ENCODE measurements at regions not wholly inside any gene's neighbourhood (a gene's known extent, or its start where the extent isn't known, plus 50 kb on each side); places are given as distances from the start of the nearest gene placed in this dataset.
"Not testable (repeated sequence)": the region's sequence is repeated elsewhere in the genome, so short reads cannot be mapped to it uniquely, and the experiment has no call there.

GRCh38 chr21:10363321-10363720 lies 158.1 kb upstream of the TPTE start:
- H2AFZ ChIP-seq (ENCODE audit: low read depth, low read length); H2AK5ac ChIP-seq (ENCODE audit: low read length, severe bottlenecking); H2BK12ac ChIP-seq (ENCODE audit: low read length in 2 of 2); H3K27ac ChIP-seq (ENCODE audit: low read length, poor library complexity, severe bottlenecking); H3K27me3 ChIP-seq (ENCODE audit: control insufficient read depth in 1 of 2, insufficient read depth in 1 of 2, low read length in 2 of 2); H3K4ac ChIP-seq (ENCODE audit: low read depth in 1 of 2, low read length in 2 of 2); H3K18ac ChIP-seq (ENCODE audit: low read depth in 1 of 2, low read length in 2 of 2); DNase-seq; H3K36me3 ChIP-seq (ENCODE audit: control insufficient read depth in 1 of 2, insufficient read depth in 2 of 2, low read depth in 1 of 2, low read length in 2 of 2); H4K8ac ChIP-seq (ENCODE audit: low read length); H3K14ac ChIP-seq (ENCODE audit: low read length in 2 of 2); H2BK120ac ChIP-seq (ENCODE audit: low read depth, low read length); H3K4me2 ChIP-seq (ENCODE audit: low read length, poor library complexity, severe bottlenecking); H4K91ac ChIP-seq (ENCODE audit: low read length); H2BK5ac ChIP-seq (ENCODE audit: low read depth, low read length, poor library complexity, severe bottlenecking); H2BK15ac ChIP-seq (ENCODE audit: low read depth, poor library complexity, severe bottlenecking); H3K79me1 ChIP-seq (replicated peaks; ENCODE audit: low read length, poor library complexity, severe bottlenecking); H3K23ac ChIP-seq (ENCODE audit: low read length in 2 of 2); H3K9ac ChIP-seq (ENCODE audit: low read length); H3K4me1 ChIP-seq (ENCODE audit: control insufficient read depth, insufficient read depth, low read depth, low read length); H3K4me3 ChIP-seq (ENCODE audit: insufficient read depth in 1 of 2, low read depth in 1 of 2, low read length in 2 of 2): not testable (repeated sequence)
- H3K9me3 ChIP-seq (ENCODE audit: control insufficient read depth, low read length) = peaks cover 35% of the 10 kb centered on the region

GRCh38 chr21:10366210-10366609 lies 155.2 kb upstream of the TPTE start:
- H4K8ac ChIP-seq (ENCODE audit: low read length); DNase-seq; H3K4me3 ChIP-seq (ENCODE audit: insufficient read depth in 1 of 2, low read depth in 1 of 2, low read length in 2 of 2); H3K14ac ChIP-seq (ENCODE audit: low read length in 2 of 2); H3K36me3 ChIP-seq (ENCODE audit: control insufficient read depth in 1 of 2, insufficient read depth in 2 of 2, low read depth in 1 of 2, low read length in 2 of 2); H2BK15ac ChIP-seq (ENCODE audit: low read depth, poor library complexity, severe bottlenecking); H3K4me1 ChIP-seq (ENCODE audit: control insufficient read depth, insufficient read depth, low read depth, low read length); H2AFZ ChIP-seq (ENCODE audit: low read depth, low read length); H3K27me3 ChIP-seq (ENCODE audit: control insufficient read depth in 1 of 2, insufficient read depth in 1 of 2, low read length in 2 of 2); H4K91ac ChIP-seq (ENCODE audit: low read length); H3K79me1 ChIP-seq (replicated peaks; ENCODE audit: low read length, poor library complexity, severe bottlenecking); H3K4ac ChIP-seq (ENCODE audit: low read depth in 1 of 2, low read length in 2 of 2); H2AK5ac ChIP-seq (ENCODE audit: low read length, severe bottlenecking); H3K4me2 ChIP-seq (ENCODE audit: low read length, poor library complexity, severe bottlenecking); H2BK12ac ChIP-seq (ENCODE audit: low read length in 2 of 2); H3K23ac ChIP-seq (ENCODE audit: low read length in 2 of 2); H2BK120ac ChIP-seq (ENCODE audit: low read depth, low read length); H2BK5ac ChIP-seq (ENCODE audit: low read depth, low read length, poor library complexity, severe bottlenecking); H3K27ac ChIP-seq (ENCODE audit: low read length, poor library complexity, severe bottlenecking); H3K9ac ChIP-seq (ENCODE audit: low read length); H3K18ac ChIP-seq (ENCODE audit: low read depth in 1 of 2, low read length in 2 of 2): not testable (repeated sequence)
- WGBS = 86% methylated on average over 3 of the region's 11 CpGs
- peaks cover 18% of the 10 kb centered on the region for H3K9me3 ChIP-seq (ENCODE audit: control insufficient read depth, low read length)

- not testable (repeated sequence) for H4K8ac ChIP-seq (ENCODE audit: low read length); H3K9ac ChIP-seq (ENCODE audit: low read length); H2AK5ac ChIP-seq (ENCODE audit: low read length, severe bottlenecking); H4K91ac ChIP-seq (ENCODE audit: low read length); H3K79me1 ChIP-seq (replicated peaks; ENCODE audit: low read length, poor library complexity, severe bottlenecking); H3K4me1 ChIP-seq (ENCODE audit: control insufficient read depth, insufficient read depth, low read depth, low read length); H3K4ac ChIP-seq (ENCODE audit: low read depth in 1 of 2, low read length in 2 of 2); DNase-seq; H3K4me2 ChIP-seq (ENCODE audit: low read length, poor library complexity, severe bottlenecking); H2AFZ ChIP-seq (ENCODE audit: low read depth, low read length); H3K9me3 ChIP-seq (ENCODE audit: control insufficient read depth, low read length); H3K14ac ChIP-seq (ENCODE audit: low read length in 2 of 2); H3K36me3 ChIP-seq (ENCODE audit: control insufficient read depth in 1 of 2, insufficient read depth in 2 of 2, low read depth in 1 of 2, low read length in 2 of 2); H3K27ac ChIP-seq (ENCODE audit: low read length, poor library complexity, severe bottlenecking); H2BK15ac ChIP-seq (ENCODE audit: low read depth, poor library complexity, severe bottlenecking); H3K18ac ChIP-seq (ENCODE audit: low read depth in 1 of 2, low read length in 2 of 2); H3K4me3 ChIP-seq (ENCODE audit: insufficient read depth in 1 of 2, low read depth in 1 of 2, low read length in 2 of 2); H2BK120ac ChIP-seq (ENCODE audit: low read depth, low read length); H2BK12ac ChIP-seq (ENCODE audit: low read length in 2 of 2); H2BK5ac ChIP-seq (ENCODE audit: low read depth, low read length, poor library complexity, severe bottlenecking); H3K23ac ChIP-seq (ENCODE audit: low read length in 2 of 2); H3K27me3 ChIP-seq (ENCODE audit: control insufficient read depth in 1 of 2, insufficient read depth in 1 of 2, low read length in 2 of 2)
- WGBS = 62% methylated on average over 5 of the region's 8 CpGs
Observed at GRCh38 chr21:10367586-10367985, 153.8 kb upstream of the TPTE start.

GRCh38 chr21:10368323-10368798 lies 153.0 kb upstream of the TPTE start:
- not testable (repeated sequence) for H3K14ac ChIP-seq (ENCODE audit: low read length in 2 of 2); H3K36me3 ChIP-seq (ENCODE audit: control insufficient read depth in 1 of 2, insufficient read depth in 2 of 2, low read depth in 1 of 2, low read length in 2 of 2); H3K4me3 ChIP-seq (ENCODE audit: insufficient read depth in 1 of 2, low read depth in 1 of 2, low read length in 2 of 2); H3K79me1 ChIP-seq (replicated peaks; ENCODE audit: low read length, poor library complexity, severe bottlenecking); H3K4me2 ChIP-seq (ENCODE audit: low read length, poor library complexity, severe bottlenecking); H3K9ac ChIP-seq (ENCODE audit: low read length); H2BK15ac ChIP-seq (ENCODE audit: low read depth, poor library complexity, severe bottlenecking); H2BK12ac ChIP-seq (ENCODE audit: low read length in 2 of 2); H2BK5ac ChIP-seq (ENCODE audit: low read depth, low read length, poor library complexity, severe bottlenecking); H3K9me3 ChIP-seq (ENCODE audit: control insufficient read depth, low read length); H3K23ac ChIP-seq (ENCODE audit: low read length in 2 of 2); H2AK5ac ChIP-seq (ENCODE audit: low read length, severe bottlenecking); H3K4ac ChIP-seq (ENCODE audit: low read depth in 1 of 2, low read length in 2 of 2); H4K8ac ChIP-seq (ENCODE audit: low read length); H3K18ac ChIP-seq (ENCODE audit: low read depth in 1 of 2, low read length in 2 of 2); H3K27ac ChIP-seq (ENCODE audit: low read length, poor library complexity, severe bottlenecking); H3K4me1 ChIP-seq (ENCODE audit: control insufficient read depth, insufficient read depth, low read depth, low read length); H3K27me3 ChIP-seq (ENCODE audit: control insufficient read depth in 1 of 2, insufficient read depth in 1 of 2, low read length in 2 of 2); DNase-seq; H4K91ac ChIP-seq (ENCODE audit: low read length); H2BK120ac ChIP-seq (ENCODE audit: low read depth, low read length); H2AFZ ChIP-seq (ENCODE audit: low read depth, low read length)
- WGBS = 76% methylated on average over 13 of the region's 16 CpGs

Measured in mesenchymal stem cell (in vitro differentiated cells and primary cell).